ENCODE measurements at regions not wholly inside any gene's neighbourhood (a gene's known extent, or its start where the extent isn't known, plus 50 kb on each side); places are given as distances from the start of the nearest gene placed in this dataset.
"Not testable (repeated sequence)": the region's sequence is repeated elsewhere in the genome, so short reads cannot be mapped to it uniquely, and the experiment has no call there.

GRCh38 chr4:58818560-58818959 lies 1708.4 kb upstream of the IGFBP7 start:
- not testable (repeated sequence) for TF ChIP-seq CTCF (conservative IDR thresholded peaks at IDR 0.05; ENCODE audit: low read depth, low read length); EZH2 (IDR thresholded peaks at IDR 0.05; ENCODE audit: low read length, unreplicated experiment)

Measured in PC-3 (cell line).